ENCODE measurements at regions not wholly inside any gene's neighbourhood (a gene's known extent, or its start where the extent isn't known, plus 50 kb on each side); places are given as distances from the start of the nearest gene placed in this dataset.

GRCh38 chr15:95286352-95286880, 1044.1 kb upstream of the NR2F2 start:
- Histone ChIP-seq H3K4me3 (no peak overlapping the region), H3K9me3 (replicated peaks in 1 of 3) (no peaks in the 10 kb centered on the region), H3K36me3 (replicated peaks in 1 of 2) (no peaks in the 10 kb centered on the region), H3K4me1 (replicated peaks in 1 of 2) (no peaks in the 10 kb centered on the region), H3K27ac (peak overlapping the region in 2 of 5 donors; percentile 55 to 56), H3K27me3 (peaks cover 3% of the 10 kb centered on the region)
- intact Hi-C loops (cut with DNase I) = no loop called here
- 47 to 62% (median 58%) methylated on average over 9 to 10 of the region's 10 CpGs for WGBS, 4 donors
- no peak for DNase-seq
- TF ChIP-seq POLR2A (IDR thresholded peaks at IDR 0.05) (no peak), CTCF (IDR thresholded peaks at IDR 0.05) (no peak)

- 64 to 72% (median 70%) methylated on average over 9 of the region's 9 CpGs for WGBS, 4 donors
- no peak for DNase-seq
- intact Hi-C loops (cut with DNase I) = no loop called here
Observed at GRCh38 chr15:95287720-95288103, 1042.8 kb upstream of the NR2F2 start.

GRCh38 chr15:95288626-95289025, 1041.9 kb upstream of the NR2F2 start:
- no peaks in the 10 kb centered on the region for H3K9me3 ChIP-seq (replicated peaks in 1 of 3)
- WGBS, 4 donors = 59 to 79% (median 67%) methylated on average over 1 of the region's 1 CpG
- peak overlapping the region in 2 of 5 donors; percentile 30 to 57 for H3K27ac ChIP-seq
- no peak overlapping the region for H3K4me3 ChIP-seq
- no peaks in the 10 kb centered on the region for H3K4me1 ChIP-seq (replicated peaks in 1 of 2)
- DNase-seq = no peak
- intact Hi-C loops (cut with DNase I) = no loop called here
- H3K27me3 ChIP-seq = no peaks in the 10 kb centered on the region
- TF ChIP-seq POLR2A (IDR thresholded peaks at IDR 0.05) = no peak
- no peak for TF ChIP-seq CTCF (IDR thresholded peaks at IDR 0.05)
- no peaks in the 10 kb centered on the region for H3K36me3 ChIP-seq (replicated peaks in 1 of 2)

More at GRCh38 chr15:95287720-95288103, 1042.8 kb upstream of the NR2F2 start:
- H3K27ac ChIP-seq = peak overlapping the region in 2 of 5 donors; percentile 57 to 72
- H3K9me3 ChIP-seq (replicated peaks in 1 of 3) = no peaks in the 10 kb centered on the region
- no peak for TF ChIP-seq POLR2A (IDR thresholded peaks at IDR 0.05)
- no peak for TF ChIP-seq CTCF (IDR thresholded peaks at IDR 0.05)
- no peaks in the 10 kb centered on the region for H3K27me3 ChIP-seq
- H3K4me3 ChIP-seq = no peak overlapping the region
- no peaks in the 10 kb centered on the region for H3K4me1 ChIP-seq (replicated peaks in 1 of 2)
- H3K36me3 ChIP-seq (replicated peaks in 1 of 2) = no peaks in the 10 kb centered on the region

GRCh38 chr15:95290176-95290974, 1040.1 kb upstream of the NR2F2 start:
- no peak for TF ChIP-seq POLR2A (IDR thresholded peaks at IDR 0.05)
- TF ChIP-seq CTCF (IDR thresholded peaks at IDR 0.05) = no peak
- WGBS, 4 donors = 74 to 86% (median 82%) methylated on average over 12 of the region's 12 CpGs
- H3K36me3 ChIP-seq (replicated peaks in 1 of 2) = no peaks in the 10 kb centered on the region
- no peaks in the 10 kb centered on the region for H3K27me3 ChIP-seq
- no peaks in the 10 kb centered on the region for H3K9me3 ChIP-seq (replicated peaks in 1 of 3)
- H3K4me1 ChIP-seq (replicated peaks in 1 of 2) = no peaks in the 10 kb centered on the region
- no peak for DNase-seq
- intact Hi-C loops (cut with DNase I) = no loop called here
- H3K4me3 ChIP-seq = no peak overlapping the region
- H3K27ac ChIP-seq = peak overlapping the region in 1 of 5 donors; percentile 2
